GM12878 (cell line): ENCODE measurements at regions not wholly inside any gene's neighbourhood (a gene's known extent, or its start where the extent isn't known, plus 50 kb on each side); places are given as distances from the start of the nearest gene placed in this dataset.

ENCODE experiments used
- ATAC-seq: fragments of 200-7000 bp; cut with Tn5 transposase; 3 replicates; pipeline ENCODE4 v1.9.1; 2020; ENCODE audit warnings: mild to moderate bottlenecking, moderate library complexity
- BruUV-seq: library from RNA; stranded (reverse); fragments of 400-500 nt; replicated peaks from 2 replicates; lab custom pipeline; 2021; lab: Mats Ljungman, UMichigan
- CTCF ChIA-PET: fragments of 300-600 bp; sonication (Branson Sonifier 250); formaldehyde crosslinking; extraction: SDS; loops from one replicate; lab custom pipeline; 2021; ENCODE audit warnings: inconsistent platforms; lab: Yijun Ruan, JAX
- POLR2A ChIA-PET: fragments of 350-600 bp; formaldehyde crosslinking; extraction: SDS; loops from one replicate; lab custom pipeline; 2021; ENCODE audit warnings: inconsistent platforms; lab: Charles Lee
- RAD21 ChIA-PET: fragments of 300-600 bp; sonication (Branson Sonifier 250); formaldehyde crosslinking; loops from one replicate; lab custom pipeline; 2023; ENCODE audit warnings: antibody characterized with exemption; ENCODE audit not compliant: unreplicated experiment; lab: Charles Lee
- SMC1A ChIA-PET: fragments of 300-600 bp; sonication (Branson Sonifier 250); formaldehyde crosslinking; loops from one replicate; lab custom pipeline; 2023; ENCODE audit not compliant: unreplicated experiment, uncharacterized antibody; lab: Charles Lee
- DNase-seq: peaks from one replicate; pipeline ENCODE4 v3.0.0-alpha.2; 2011; ENCODE audit warnings: low read depth, low spot score
- FAIRE-seq: peaks from 3 replicates; lab custom pipeline; 2011; peaks lifted over from hg19 to GRCh38; lab: Jason Lieb, UNC
- H2AFZ ChIP-seq: 2 replicates; pipeline ENCODE4 v1.6.0; 2011; ENCODE audit warnings: low read depth, low read length, control low read depth; ENCODE audit not compliant: control insufficient read depth
- H3K27ac ChIP-seq: 2 replicates; pipeline ENCODE4 v1.5.1; 2011; ENCODE audit warnings: control low read depth; ENCODE audit not compliant: control insufficient read depth, insufficient read depth
- H3K27me3 ChIP-seq, 2 experiments: replicated peaks in 1 of 2; 2 replicates each; pipeline versions ENCODE4 v1.6.0 to v1.6.1; 2011; ENCODE audit warnings: low read length in 1 of 2; ENCODE audit not compliant: control insufficient read depth in 2 of 2, insufficient read depth in 2 of 2
- H3K36me3 ChIP-seq, 2 experiments: 2 replicates each; pipeline ENCODE4 v1.5.1; 2011; ENCODE audit warnings: low read length in 1 of 2; ENCODE audit not compliant: control insufficient read depth in 2 of 2, insufficient read depth in 2 of 2
- H3K4me1 ChIP-seq: 2 replicates; pipeline ENCODE4 v1.6.1; 2011; ENCODE audit warnings: mild to moderate bottlenecking, low read length, moderate library complexity, mixed read lengths; ENCODE audit not compliant: control insufficient read depth, insufficient read depth
- H3K4me2 ChIP-seq: 2 replicates; pipeline ENCODE4 v1.6.0; 2011; ENCODE audit warnings: control low read depth; ENCODE audit not compliant: control insufficient read depth, insufficient read depth
- H3K4me3 ChIP-seq: fragments of 200-600 bp; sonication (generic); 2 replicates; pipeline ENCODE4 v1.5.1; 2016
- H3K79me2 ChIP-seq: 2 replicates; pipeline ENCODE4 v1.6.0; 2011; ENCODE audit warnings: low read length; ENCODE audit not compliant: control insufficient read depth, insufficient read depth
- H3K9ac ChIP-seq: 2 replicates; pipeline ENCODE4 v1.8.0; 2011; ENCODE audit warnings: low read length, control low read depth, mixed read lengths; ENCODE audit not compliant: control insufficient read depth, insufficient read depth
- H3K9me3 ChIP-seq: replicated peaks from 3 replicates; pipeline ENCODE4 v1.5.1; 2011; ENCODE audit warnings: mild to moderate bottlenecking, low read length; ENCODE audit not compliant: control insufficient read depth, insufficient read depth
- H4K20me1 ChIP-seq: 2 replicates; pipeline ENCODE4 v1.6.0; 2011; ENCODE audit not compliant: control insufficient read depth, insufficient read depth
- ASH2L ChIP-seq: fragments of 300-600, 200-600 bp; sonication (generic); IDR thresholded peaks from 2 replicates; pipeline ENCODE4 v1.6.1; 2017; ENCODE audit warnings: low read depth, mild to moderate bottlenecking, borderline replicate concordance
- ATF7 ChIP-seq: fragments of 450-650 bp; IDR thresholded peaks from 2 replicates; pipeline ENCODE4 v1.6.1; 2016; ENCODE audit warnings: low read depth, mild to moderate bottlenecking
- CREM ChIP-seq: IDR thresholded peaks from 2 replicates; pipeline ENCODE4 v1.6.1; 2014; ENCODE audit warnings: antibody characterized with exemption, low read depth
- DPF2 ChIP-seq: fragments of 450-650 bp; IDR thresholded peaks from 2 replicates; pipeline ENCODE4 v1.6.1; 2017; ENCODE audit warnings: mild to moderate bottlenecking
- EED ChIP-seq: sonication (generic); IDR thresholded peaks from 2 replicates; pipeline ENCODE4 v1.6.1; 2016; ENCODE audit warnings: antibody characterized with exemption, low read depth
- FOXM1 ChIP-seq: IDR thresholded peaks from 2 replicates; pipeline ENCODE4 v1.6.1; 2012; ENCODE audit warnings: low read depth, mild to moderate bottlenecking, inconsistent platforms, low read length, moderate library complexity
- HDAC2 ChIP-seq: fragments of 200-600 bp; sonication (generic); IDR thresholded peaks from 2 replicates; pipeline ENCODE4 v1.6.1; 2017
- IKZF1 ChIP-seq: fragments of 450-650 bp; conservative IDR thresholded peaks from 2 replicates; pipeline ENCODE4 v1.6.1; 2017; ENCODE audit warnings: antibody characterized with exemption, mild to moderate bottlenecking
- IKZF2 ChIP-seq, 2 experiments: fragments of 450-650 bp; IDR thresholded peaks; 2 replicates each; pipeline ENCODE4 v1.6.1; 2017; ENCODE audit warnings: mild to moderate bottlenecking in 2 of 2, moderate library complexity in 2 of 2
- JUND ChIP-seq: IDR thresholded peaks from 2 replicates; pipeline ENCODE4 v1.6.1; 2012; ENCODE audit warnings: low read depth, mild to moderate bottlenecking, low read length, improper control_type of control experiment, moderate library complexity
- KLF5 ChIP-seq: fragments of 450-650 bp; IDR thresholded peaks from 2 replicates; pipeline ENCODE4 v1.6.1; 2014; ENCODE audit warnings: mild to moderate bottlenecking; ENCODE audit not compliant: partially characterized antibody
- MTA2 ChIP-seq: fragments of 450-650 bp; IDR thresholded peaks from 2 replicates; pipeline ENCODE4 v1.6.1; 2016; ENCODE audit warnings: low read depth, mild to moderate bottlenecking, moderate library complexity
- MXI1 ChIP-seq: fragments of 150-350 bp; IDR thresholded peaks from 2 replicates; pipeline ENCODE4 v1.6.1; 2011; ENCODE audit warnings: low read depth, mild to moderate bottlenecking, inconsistent platforms, low read length, improper control_type of control experiment
- NBN ChIP-seq: fragments of 450-650 bp; IDR thresholded peaks from 2 replicates; pipeline ENCODE4 v1.6.1; 2016
- NR2C1 ChIP-seq: fragments of 450-650 bp; IDR thresholded peaks from 2 replicates; pipeline ENCODE4 v1.6.1; 2017; ENCODE audit warnings: antibody characterized with exemption, mild to moderate bottlenecking, moderate library complexity
- POLR2A ChIP-seq: IDR thresholded peaks from 2 replicates; pipeline ENCODE4 v1.6.1; 2011; ENCODE audit warnings: low read depth, mild to moderate bottlenecking, low read length
- SP1 ChIP-seq: IDR thresholded peaks from one replicate; pipeline ENCODE4 v1.6.1; 2011; ENCODE audit warnings: low read depth, low read length
- SREBF2 ChIP-seq: IDR thresholded peaks from 2 replicates; pipeline ENCODE4 v1.6.1; 2012; ENCODE audit warnings: mild to moderate bottlenecking, low read length
- TBL1XR1 ChIP-seq: IDR thresholded peaks from 2 replicates; pipeline ENCODE4 v1.6.1; 2012; ENCODE audit warnings: low read depth, low read length, improper control_type of control experiment
- ZNF274 ChIP-seq: IDR thresholded peaks from one replicate; pipeline ENCODE4 v1.8.0; 2011; ENCODE audit not compliant: insufficient read length, insufficient read depth
- WGBS: methylation state at CpG from one replicate; pipeline ENCODE4 v1.1.6; 2016; ENCODE audit warnings: low lambda C conversion rate; ENCODE audit not compliant: insufficient replicate concordance, insufficient coverage; ENCODE audit errors: missing lambda C conversion rate; 5-methylcytosine and 5-hydroxymethylcytosine counted together
- in situ Hi-C: fragments of 300-500 bp; cut with MboI; formaldehyde crosslinking; loops from 9 replicates; pipeline ENCODE4 v1.14.3; 2018; ENCODE audit warnings: mixed read lengths
- intact Hi-C: fragments of 100-400 bp; cut with micrococcal nuclease; formaldehyde crosslinking; loops from one replicate; pipeline ENCODE4 v1.14.2; 2022; ENCODE audit not compliant: unreplicated experiment
- TF ChIP-seq, protein P1 (sequence below): fragments of 450-650 bp; IDR thresholded peaks from 2 replicates; pipeline ENCODE4 v1.6.1; 2016; ENCODE audit warnings: mild to moderate bottlenecking
- TF ChIP-seq, protein P2 (sequence below): fragments of 150-350 bp; IDR thresholded peaks from 2 replicates; pipeline ENCODE4 v1.6.1; 2016; ENCODE audit warnings: low read depth, low read length
- TF ChIP-seq, protein P3 (sequence below): fragments of 450-650 bp; IDR thresholded peaks from 2 replicates; pipeline ENCODE4 v1.6.1; 2017; ENCODE audit warnings: borderline replicate concordance

DNA sequence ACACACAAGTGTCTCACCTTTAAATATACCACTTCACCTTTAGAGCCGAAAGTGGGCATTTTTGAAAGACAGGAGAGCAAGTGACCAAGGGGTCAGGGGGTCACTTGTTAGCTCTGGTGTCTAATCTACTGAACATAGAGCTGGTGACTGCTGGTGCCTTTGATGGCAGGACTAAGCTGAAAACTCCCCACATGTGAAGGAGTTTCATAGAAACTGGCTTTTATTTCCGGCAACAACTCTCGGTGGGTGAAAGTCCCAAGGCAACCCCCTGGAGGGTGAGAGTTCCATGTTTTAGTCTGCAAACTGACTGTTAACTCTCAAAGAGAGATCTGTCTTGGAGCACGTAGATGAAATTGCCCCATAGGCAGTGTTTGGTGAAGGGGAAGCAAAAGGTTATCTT lies 466.9 kb downstream of the DMRTA1 start:
- Histone ChIP-seq H2AFZ (no peak overlapping the region), H3K4me2 (no peak overlapping the region), H3K79me2 (no peaks in the 10 kb centered on the region), H3K27ac (no peak overlapping the region), H3K9ac (no peak overlapping the region), H3K9me3 (no peaks in the 10 kb centered on the region), H3K36me3 (no peaks in the 10 kb centered on the region), H3K27me3 (no peaks in the 10 kb centered on the region), H3K4me3 (no peak overlapping the region), H4K20me1 (no peaks in the 10 kb centered on the region), H3K4me1 (no peaks in the 10 kb centered on the region)
- 6% methylated on average over 4 of the region's 4 CpGs for WGBS
- ChIA-PET CTCF (interaction anchor here (0.7 to 1.0 kb wide), 5 partner anchors 10 to 180 kb away, joined by 3 to 4 read pairs (median 3); no protein-coding TSS in a partner anchor), SMC1A (interaction anchor here (0.6 to 3.7 kb wide), 16 partner anchors 9 to 1003 kb away, joined by 3 to 14 read pairs (median 4); no protein-coding TSS in a partner anchor), POLR2A (interaction anchor here (0.5 to 3.9 kb wide), 5 partner anchors 8 to 98 kb away, joined by 3 to 16 read pairs (median 3); no protein-coding TSS in a partner anchor), RAD21 (interaction anchor here (0.9 to 3.0 kb wide), 10 partner anchors 8 to 834 kb away, joined by 3 to 19 read pairs (median 4); no protein-coding TSS in a partner anchor)
- DNase-seq (peak; percentile 48), ATAC-seq (peak; percentile 94), FAIRE-seq (no peak)
- in situ Hi-C loops = no loop called here
- intact Hi-C loops = no loop called here
- BruUV-seq = no TSS peak
- peak; percentile 22; the same call in 1 of the 2 replicates for TF ChIP-seq EED
- TF ChIP-seq, protein P1, sequence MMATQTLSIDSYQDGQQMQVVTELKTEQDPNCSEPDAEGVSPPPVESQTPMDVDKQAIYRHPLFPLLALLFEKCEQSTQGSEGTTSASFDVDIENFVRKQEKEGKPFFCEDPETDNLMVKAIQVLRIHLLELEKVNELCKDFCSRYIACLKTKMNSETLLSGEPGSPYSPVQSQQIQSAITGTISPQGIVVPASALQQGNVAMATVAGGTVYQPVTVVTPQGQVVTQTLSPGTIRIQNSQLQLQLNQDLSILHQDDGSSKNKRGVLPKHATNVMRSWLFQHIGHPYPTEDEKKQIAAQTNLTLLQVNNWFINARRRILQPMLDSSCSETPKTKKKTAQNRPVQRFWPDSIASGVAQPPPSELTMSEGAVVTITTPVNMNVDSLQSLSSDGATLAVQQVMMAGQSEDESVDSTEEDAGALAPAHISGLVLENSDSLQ = peak; percentile 35; the same call in 1 of the 2 replicates
- peak; percentile 42 for TF ChIP-seq ATF7
- no peak; the same call in 1 of the 2 replicates for TF ChIP-seq CREM
- TF ChIP-seq, protein P2, sequence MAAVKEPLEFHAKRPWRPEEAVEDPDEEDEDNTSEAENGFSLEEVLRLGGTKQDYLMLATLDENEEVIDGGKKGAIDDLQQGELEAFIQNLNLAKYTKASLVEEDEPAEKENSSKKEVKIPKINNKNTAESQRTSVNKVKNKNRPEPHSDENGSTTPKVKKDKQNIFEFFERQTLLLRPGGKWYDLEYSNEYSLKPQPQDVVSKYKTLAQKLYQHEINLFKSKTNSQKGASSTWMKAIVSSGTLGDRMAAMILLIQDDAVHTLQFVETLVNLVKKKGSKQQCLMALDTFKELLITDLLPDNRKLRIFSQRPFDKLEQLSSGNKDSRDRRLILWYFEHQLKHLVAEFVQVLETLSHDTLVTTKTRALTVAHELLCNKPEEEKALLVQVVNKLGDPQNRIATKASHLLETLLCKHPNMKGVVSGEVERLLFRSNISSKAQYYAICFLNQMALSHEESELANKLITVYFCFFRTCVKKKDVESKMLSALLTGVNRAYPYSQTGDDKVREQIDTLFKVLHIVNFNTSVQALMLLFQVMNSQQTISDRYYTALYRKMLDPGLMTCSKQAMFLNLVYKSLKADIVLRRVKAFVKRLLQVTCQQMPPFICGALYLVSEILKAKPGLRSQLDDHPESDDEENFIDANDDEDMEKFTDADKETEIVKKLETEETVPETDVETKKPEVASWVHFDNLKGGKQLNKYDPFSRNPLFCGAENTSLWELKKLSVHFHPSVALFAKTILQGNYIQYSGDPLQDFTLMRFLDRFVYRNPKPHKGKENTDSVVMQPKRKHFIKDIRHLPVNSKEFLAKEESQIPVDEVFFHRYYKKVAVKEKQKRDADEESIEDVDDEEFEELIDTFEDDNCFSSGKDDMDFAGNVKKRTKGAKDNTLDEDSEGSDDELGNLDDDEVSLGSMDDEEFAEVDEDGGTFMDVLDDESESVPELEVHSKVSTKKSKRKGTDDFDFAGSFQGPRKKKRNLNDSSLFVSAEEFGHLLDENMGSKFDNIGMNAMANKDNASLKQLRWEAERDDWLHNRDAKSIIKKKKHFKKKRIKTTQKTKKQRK = no peak
- TF ChIP-seq POLR2A = no peak
- TF ChIP-seq SREBF2 = no peak
- no peak for TF ChIP-seq ZNF274
- TF ChIP-seq KLF5 = peak; percentile 37
- TF ChIP-seq MXI1 = peak; percentile 20; the same call in 1 of the 2 replicates
- TF ChIP-seq, protein P3, sequence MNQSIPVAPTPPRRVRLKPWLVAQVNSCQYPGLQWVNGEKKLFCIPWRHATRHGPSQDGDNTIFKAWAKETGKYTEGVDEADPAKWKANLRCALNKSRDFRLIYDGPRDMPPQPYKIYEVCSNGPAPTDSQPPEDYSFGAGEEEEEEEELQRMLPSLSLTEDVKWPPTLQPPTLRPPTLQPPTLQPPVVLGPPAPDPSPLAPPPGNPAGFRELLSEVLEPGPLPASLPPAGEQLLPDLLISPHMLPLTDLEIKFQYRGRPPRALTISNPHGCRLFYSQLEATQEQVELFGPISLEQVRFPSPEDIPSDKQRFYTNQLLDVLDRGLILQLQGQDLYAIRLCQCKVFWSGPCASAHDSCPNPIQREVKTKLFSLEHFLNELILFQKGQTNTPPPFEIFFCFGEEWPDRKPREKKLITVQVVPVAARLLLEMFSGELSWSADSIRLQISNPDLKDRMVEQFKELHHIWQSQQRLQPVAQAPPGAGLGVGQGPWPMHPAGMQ = no peak
- TF ChIP-seq NBN = 0 out of 2 replicates have a peak, but pooled peaks have one; percentile 17
- TF ChIP-seq ASH2L = no peak
- peak; percentile 73 for TF ChIP-seq IKZF1
- peak; percentile 25; the same call in 1 of the 2 replicates for TF ChIP-seq FOXM1
- peak; percentile 60 for TF ChIP-seq NR2C1
- no peak for TF ChIP-seq JUND
- TF ChIP-seq IKZF2 (IDR thresholded peaks at IDR 0.05) = peak; percentile 64 to 70; a peak in 3 of 4 replicates
- TF ChIP-seq TBL1XR1 = peak; percentile 73; the same call in 1 of the 2 replicates
- TF ChIP-seq MTA2 = peak; percentile 53; the same call in 1 of the 2 replicates
- TF ChIP-seq HDAC2 = no peak
- TF ChIP-seq DPF2 = 0 out of 2 replicates have a peak, but pooled peaks have one; percentile 22
- TF ChIP-seq SP1 = no peak
